ENCODE measurements at regions not wholly inside any gene's neighbourhood (a gene's known extent, or its start where the extent isn't known, plus 50 kb on each side); places are given as distances from the start of the nearest gene placed in this dataset.

- TF ChIP-seq ZFP91 (CRISPR knock-in tag; IDR thresholded peaks at IDR 0.05; ENCODE audit: borderline replicate concordance): no peak
- no peak for TF ChIP-seq HMGA1 (CRISPR knock-in tag; conservative IDR thresholded peaks at IDR 0.05)
Observed at GRCh38 chr10:123402021-123402420, 247.8 kb downstream of the BUB3 start (continued).

DNA sequence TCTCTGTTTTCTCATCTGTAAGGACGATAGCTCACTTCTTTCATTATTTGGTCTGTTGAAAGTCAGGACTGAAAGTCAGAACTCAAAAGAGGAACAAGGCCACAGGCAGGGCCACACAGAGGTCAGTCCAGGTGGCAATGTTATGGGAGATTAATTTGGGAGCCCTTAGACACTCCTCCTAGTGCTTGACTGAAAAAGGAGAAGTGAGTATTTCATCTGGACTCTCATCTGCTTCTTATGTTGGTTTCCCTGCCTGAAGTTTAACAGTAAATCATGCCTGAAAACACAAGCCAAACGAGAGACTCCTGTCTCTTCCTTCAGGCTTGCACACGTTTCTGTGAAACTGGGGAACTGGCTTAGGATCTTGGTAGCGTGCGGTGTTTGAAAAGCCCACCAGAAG, 248.5 kb downstream of the BUB3 start:
- FAIRE-seq: no peak
- no peak for ATAC-seq
- TF ChIP-seq ZNF639 (CRISPR knock-in tag; conservative IDR thresholded peaks at IDR 0.05): no peak
- no peak for TF ChIP-seq SNAPC2 (CRISPR knock-in tag; IDR thresholded peaks at IDR 0.05)
- no peak for TF ChIP-seq ZNF124 (CRISPR knock-in tag; IDR thresholded peaks at IDR 0.05)
- TF ChIP-seq, protein P1, sequence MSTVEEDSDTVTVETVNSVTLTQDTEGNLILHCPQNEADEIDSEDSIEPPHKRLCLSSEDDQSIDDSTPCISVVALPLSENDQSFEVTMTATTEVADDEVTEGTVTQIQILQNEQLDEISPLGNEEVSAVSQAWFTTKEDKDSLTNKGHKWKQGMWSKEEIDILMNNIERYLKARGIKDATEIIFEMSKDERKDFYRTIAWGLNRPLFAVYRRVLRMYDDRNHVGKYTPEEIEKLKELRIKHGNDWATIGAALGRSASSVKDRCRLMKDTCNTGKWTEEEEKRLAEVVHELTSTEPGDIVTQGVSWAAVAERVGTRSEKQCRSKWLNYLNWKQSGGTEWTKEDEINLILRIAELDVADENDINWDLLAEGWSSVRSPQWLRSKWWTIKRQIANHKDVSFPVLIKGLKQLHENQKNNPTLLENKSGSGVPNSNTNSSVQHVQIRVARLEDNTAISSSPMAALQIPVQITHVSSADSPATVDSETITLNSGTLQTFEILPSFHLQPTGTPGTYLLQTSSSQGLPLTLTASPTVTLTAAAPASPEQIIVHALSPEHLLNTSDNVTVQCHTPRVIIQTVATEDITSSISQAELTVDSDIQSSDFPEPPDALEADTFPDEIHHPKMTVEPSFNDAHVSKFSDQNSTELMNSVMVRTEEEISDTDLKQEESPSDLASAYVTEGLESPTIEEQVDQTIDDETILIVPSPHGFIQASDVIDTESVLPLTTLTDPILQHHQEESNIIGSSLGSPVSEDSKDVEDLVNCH (CRISPR knock-in tag; IDR thresholded peaks at IDR 0.05): no peak
- TF ChIP-seq MLLT10 (CRISPR knock-in tag; IDR thresholded peaks at IDR 0.05): no peak
- no peak for TF ChIP-seq ZNF580 (CRISPR knock-in tag; IDR thresholded peaks at IDR 0.05; ENCODE audit: borderline replicate concordance, low read depth)
- TF ChIP-seq GLI4 (CRISPR knock-in tag; IDR thresholded peaks at IDR 0.05; ENCODE audit: borderline replicate concordance): no peak
- TF ChIP-seq KLF12 (CRISPR knock-in tag; IDR thresholded peaks at IDR 0.05; ENCODE audit: borderline replicate concordance): no peak
- no peak for TF ChIP-seq GZF1 (CRISPR knock-in tag; IDR thresholded peaks at IDR 0.05)
- TF ChIP-seq KDM3A (CRISPR knock-in tag; IDR thresholded peaks at IDR 0.05; ENCODE audit: low read depth): no peak
- no peak for TF ChIP-seq IRF2 (CRISPR knock-in tag; IDR thresholded peaks at IDR 0.05)
- no peak for TF ChIP-seq ZNF207 (IDR thresholded peaks at IDR 0.05; ENCODE audit: borderline replicate concordance)
- no peak for TF ChIP-seq IRX3 (CRISPR knock-in tag; IDR thresholded peaks at IDR 0.05; ENCODE audit: borderline replicate concordance, low read depth)
- TF ChIP-seq ZNF557 (CRISPR knock-in tag; IDR thresholded peaks at IDR 0.05): no peak
- no peak for TF ChIP-seq ELF3 (CRISPR knock-in tag; IDR thresholded peaks at IDR 0.05)

More for the DNA sequence above, 248.5 kb downstream of the BUB3 start:
- Histone ChIP-seq H3K9me3 (ENCODE audit: low read length) (peaks cover 4% of the 10 kb centered on the region; the same call in 1 of the 2 replicates), H3K27ac (ENCODE audit: extremely low read length, insufficient read depth, low read length) (no peak overlapping the region), H3K36me3 (replicated peaks in 1 of 2; ENCODE audit: control insufficient read depth in 1 of 2, insufficient read depth in 2 of 2, low read length in 2 of 2) (no peaks in the 10 kb centered on the region), H3K27me3 (ENCODE audit: control insufficient read depth in 1 of 2, insufficient read depth in 2 of 2, low read length in 2 of 2) (peaks cover 0 to 2% of the 10 kb centered on the region in 2 experiments; a peak in 3 of 5 replicates), H3K9ac (ENCODE audit: insufficient read depth, low read depth, low read length) (no peak overlapping the region), H4K20me1 (ENCODE audit: insufficient read depth, low read length) (no peaks in the 10 kb centered on the region), H3K4me3 (replicated peaks in 1 of 3; ENCODE audit: insufficient read depth in 1 of 3, low read depth in 2 of 3, low read length in 3 of 3) (no peak overlapping the region), H3K4me2 (ENCODE audit: low read depth, low read length) (no peak overlapping the region), H3K4me1 (ENCODE audit: insufficient read depth, low read length) (no peaks in the 10 kb centered on the region), H3K79me2 (ENCODE audit: insufficient read depth, low read length) (no peaks in the 10 kb centered on the region), H2AFZ (ENCODE audit: low read length) (no peak overlapping the region)
- POLR2A ChIA-PET: no interaction called here
- WGBS (ENCODE audit: low lambda C conversion rate): 28% methylated on average over 5 of the region's 5 CpGs
- no peak for DNase-seq (ENCODE audit: low spot score)
- intact Hi-C loops (cut with micrococcal nuclease; ENCODE audit: unreplicated experiment) (no loop called here), in situ Hi-C loops (cut with HindIII; ENCODE audit: extremely low pct_ligation_motif_present, low pct_unique_long_range_greater_than_20kb) (no loop called here)
- BruUV-seq (replicated peaks): no TSS peak
- CTCF ChIA-PET (ENCODE audit: low intra/inter-chr PET ratio, low total read pairs): no interaction called here

All from HepG2 (cell line).